SU-DHL-6 (cell line): ENCODE measurements at regions not wholly inside any gene's neighbourhood (a gene's known extent, or its start where the extent isn't known, plus 50 kb on each side); places are given as distances from the start of the nearest gene placed in this dataset.

Source experiments
- EZH2phosphoT487 ChIP-seq: fragments of 200-600 bp; sonication (generic), shearing (Covaris generic); conservative IDR thresholded peaks from 2 replicates; pipeline ENCODE4 v1.6.1; 2018; ENCODE audit warnings: mild to moderate bottlenecking, antibody characterized with exemption, low read length, moderate library complexity, mixed read lengths
- TF ChIP-seq, protein P1 (sequence below): fragments of 200-600 bp; sonication (generic); IDR thresholded peaks from one replicate; pipeline ENCODE4 v1.5.1; 2017; ENCODE audit warnings: antibody characterized with exemption, mild to moderate bottlenecking, low read length, moderate library complexity; ENCODE audit not compliant: insufficient read depth, poor library complexity, severe bottlenecking

DNA sequence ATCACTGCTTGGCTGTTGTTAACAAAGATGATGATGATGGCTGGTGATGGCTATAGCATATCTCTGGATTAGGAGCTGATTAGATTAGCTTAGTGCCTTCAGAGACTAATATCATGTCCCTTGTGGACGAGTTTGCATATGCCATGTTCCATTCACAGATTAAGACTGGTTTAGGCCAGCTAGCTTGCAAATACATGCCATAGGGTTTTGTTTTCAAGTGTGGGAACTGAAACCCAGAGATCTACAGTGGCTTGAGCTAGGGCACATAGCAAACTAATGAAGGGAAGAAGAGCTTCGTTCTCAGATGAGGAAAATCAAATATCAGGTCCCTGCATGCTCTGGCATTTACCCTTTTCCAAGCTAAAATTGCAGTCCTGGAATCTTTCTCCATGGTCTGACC lies 492.3 kb downstream of the MAGEE1 start:
- TF ChIP-seq, protein P1, sequence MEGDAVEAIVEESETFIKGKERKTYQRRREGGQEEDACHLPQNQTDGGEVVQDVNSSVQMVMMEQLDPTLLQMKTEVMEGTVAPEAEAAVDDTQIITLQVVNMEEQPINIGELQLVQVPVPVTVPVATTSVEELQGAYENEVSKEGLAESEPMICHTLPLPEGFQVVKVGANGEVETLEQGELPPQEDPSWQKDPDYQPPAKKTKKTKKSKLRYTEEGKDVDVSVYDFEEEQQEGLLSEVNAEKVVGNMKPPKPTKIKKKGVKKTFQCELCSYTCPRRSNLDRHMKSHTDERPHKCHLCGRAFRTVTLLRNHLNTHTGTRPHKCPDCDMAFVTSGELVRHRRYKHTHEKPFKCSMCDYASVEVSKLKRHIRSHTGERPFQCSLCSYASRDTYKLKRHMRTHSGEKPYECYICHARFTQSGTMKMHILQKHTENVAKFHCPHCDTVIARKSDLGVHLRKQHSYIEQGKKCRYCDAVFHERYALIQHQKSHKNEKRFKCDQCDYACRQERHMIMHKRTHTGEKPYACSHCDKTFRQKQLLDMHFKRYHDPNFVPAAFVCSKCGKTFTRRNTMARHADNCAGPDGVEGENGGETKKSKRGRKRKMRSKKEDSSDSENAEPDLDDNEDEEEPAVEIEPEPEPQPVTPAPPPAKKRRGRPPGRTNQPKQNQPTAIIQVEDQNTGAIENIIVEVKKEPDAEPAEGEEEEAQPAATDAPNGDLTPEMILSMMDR, result no peak
- no peak for TF ChIP-seq EZH2phosphoT487
